Spleen (tissue), 11 donors: ENCODE measurements at regions not wholly inside any gene's neighbourhood (a gene's known extent, or its start where the extent isn't known, plus 50 kb on each side); places are given as distances from the start of the nearest gene placed in this dataset.

ENCODE experiments used
- DNase-seq: peaks from one replicate; pipeline ENCODE4 v3.0.0-alpha.2; 2020
- H3K27ac ChIP-seq, 8 donors: fragments of 200-600 bp; sonication (generic) in 7 of 8; 1 replicate in 4 of 8; 2 replicates in 4 of 8; pipeline versions ENCODE4 v1.5.0 to v1.8.0; 2016 to 2021; ENCODE audit warnings: inconsistent platforms in 4 of 8, mild to moderate bottlenecking in 4 of 8, moderate library complexity in 1 of 8
- H3K27me3 ChIP-seq, 7 donors: fragments of 200-600 bp; sonication (generic) in 6 of 7; replicated peaks in 1 of 7; 1 replicate in 4 of 7; 2 replicates in 3 of 7; pipeline versions ENCODE4 v1.5.0 to v1.8.0; 2016 to 2021; ENCODE audit warnings: inconsistent platforms in 3 of 7, mild to moderate bottlenecking in 1 of 7
- H3K36me3 ChIP-seq, 6 donors: fragments of 200-600 bp; sonication (generic) in 5 of 6; 1 replicate in 4 of 6; 2 replicates in 2 of 6; pipeline versions ENCODE4 v1.5.0 to v1.8.0; 2016 to 2021; ENCODE audit warnings: inconsistent platforms in 2 of 6
- H3K4me1 ChIP-seq, 6 donors: fragments of 200-600 bp; sonication (generic) in 5 of 6; 1 replicate in 3 of 6; 2 replicates in 3 of 6; pipeline versions ENCODE4 v1.5.0 to v1.8.0; 2016 to 2021; ENCODE audit warnings: inconsistent platforms in 3 of 6
- H3K4me3 ChIP-seq, 8 donors: fragments of 200-600 bp; sonication (generic) in 7 of 8; 1 replicate in 4 of 8; 2 replicates in 4 of 8; pipeline versions ENCODE4 v1.5.0 to v1.8.0; 2016 to 2021; ENCODE audit warnings: inconsistent platforms in 4 of 8, mild to moderate bottlenecking in 4 of 8, moderate library complexity in 2 of 8
- H3K9me3 ChIP-seq, 8 donors: fragments of 200-600 bp; sonication (generic) in 7 of 8; 1 replicate in 4 of 8; 2 replicates in 4 of 8; pipeline versions ENCODE4 v1.5.0 to v1.8.0; 2016 to 2021; ENCODE audit warnings: inconsistent platforms in 4 of 8
- CTCF ChIP-seq, 11 experiments: fragments of 200-600 bp in 7 of 11; fragments of 450-650 bp in 4 of 11; sonication (generic) in 4 of 11; IDR thresholded peaks in 8 of 11; conservative IDR thresholded peaks in 3 of 11; 1 replicate in 7 of 11; 2 replicates in 4 of 11; pipeline versions ENCODE4 v1.4.0 to v1.8.0; 2016 to 2021; ENCODE audit warnings: antibody characterized with exemption in 11 of 11, inconsistent platforms in 4 of 11, mild to moderate bottlenecking in 1 of 11
- POLR2A ChIP-seq, 3 donors: fragments of 450-650 bp; IDR thresholded peaks; one replicate each; pipeline ENCODE4 v1.5.1; 2017; ENCODE audit warnings: antibody characterized with exemption in 3 of 3, mild to moderate bottlenecking in 1 of 3
- POLR2AphosphoS5 ChIP-seq, 3 donors: sonication (generic); formaldehyde crosslinking; IDR thresholded peaks; one replicate each; pipeline ENCODE4 v1.5.1; 2017; ENCODE audit warnings: antibody characterized with exemption in 3 of 3
- WGBS, 5 donors: extraction: QIAGEN DNeasy Blood & Tissue Kit in 3 of 5; methylation state at CpG; one replicate each; pipeline versions ENCODE4 v1.1.5 to v1.1.7; 2013 to 2018; 5-methylcytosine and 5-hydroxymethylcytosine counted together
- intact Hi-C: fragments of 100-400 bp; cut with DNase I; formaldehyde crosslinking; loops from one replicate; pipeline ENCODE4 v1.15.0; 2023; ENCODE audit warnings: low total_unique reads
- donor health status: healthy with polysubstance abuse.
- donor health status: DM: no; HTN: no; CAD: no; lungs with moderate emphysema.
- donor health status: DM: no; HTN: no; CAD: no.
- donor health status: Bipolar disorder and iron deficiency.
- donor health status: healthy.
- donor health status: DM: no; HTN: no; CAD: no.
- donor health status: DM: yes; HTN: yes; CAD: no.

DNA sequence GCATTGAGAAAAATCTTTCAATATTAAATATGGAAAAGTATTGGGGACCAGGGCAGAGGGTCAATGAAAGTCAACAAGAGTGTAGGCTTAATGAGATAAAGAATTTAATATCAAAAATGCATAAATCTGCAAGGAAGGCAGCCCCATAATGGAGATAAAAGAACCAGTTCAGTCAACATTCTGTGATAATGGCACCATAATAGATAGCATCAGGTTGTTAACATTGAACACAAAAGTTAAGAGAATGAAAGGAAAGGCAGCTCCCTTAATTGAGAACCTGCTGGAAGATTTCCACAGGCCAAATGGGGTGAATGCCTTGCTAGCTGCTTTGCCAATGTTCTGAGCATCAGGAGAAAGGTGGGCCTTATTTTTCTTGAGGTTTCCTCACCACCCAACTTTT lies 60.4 kb upstream of the TMEM33 start:
- no peak overlapping the region for H3K4me3 ChIP-seq
- TF ChIP-seq POLR2A (IDR thresholded peaks at IDR 0.05) (no peak), CTCF (IDR thresholded peaks at IDR 0.05 in 8 of 11, conservative IDR thresholded peaks at IDR 0.05 in 3 of 11) (no peak), POLR2AphosphoS5 (IDR thresholded peaks at IDR 0.05) (no peak)
- no peak for DNase-seq
- H3K4me1 ChIP-seq: peaks cover 0 to 23% (median under 1%) of the 10 kb centered on the region in 6 donors
- H3K27me3 ChIP-seq: peaks cover 0 to 100% (median 83%) of the 10 kb centered on the region in 7 donors
- intact Hi-C loops: loop anchor here (10.0 kb wide), 1 partner anchor 610 kb away; no protein-coding TSS in a partner anchor
- no peak overlapping the region for H3K27ac ChIP-seq
- no peaks in the 10 kb centered on the region for H3K36me3 ChIP-seq
- H3K9me3 ChIP-seq: no peaks in the 10 kb centered on the region

GRCh38 chr4:41874398-41874797 lies 60.8 kb upstream of the TMEM33 start:
- WGBS, 5 donors: 32 to 53% (median 48%) methylated on average over 7 of the region's 7 CpGs
- Histone ChIP-seq H3K9me3 (no peaks in the 10 kb centered on the region), H3K27ac (no peak overlapping the region), H3K27me3 (peaks cover 0 to 100% (median 78%) of the 10 kb centered on the region in 7 donors), H3K4me3 (no peak overlapping the region), H3K4me1 (peaks cover 0 to 19% (median 0%) of the 10 kb centered on the region in 6 donors), H3K36me3 (no peaks in the 10 kb centered on the region)
- peak; percentile 50 for DNase-seq
- TF ChIP-seq POLR2A (IDR thresholded peaks at IDR 0.05) (no peak), POLR2AphosphoS5 (IDR thresholded peaks at IDR 0.05) (no peak)
- intact Hi-C loops: loop anchor here (10.0 kb wide), 1 partner anchor 610 kb away; no protein-coding TSS in a partner anchor

DNA sequence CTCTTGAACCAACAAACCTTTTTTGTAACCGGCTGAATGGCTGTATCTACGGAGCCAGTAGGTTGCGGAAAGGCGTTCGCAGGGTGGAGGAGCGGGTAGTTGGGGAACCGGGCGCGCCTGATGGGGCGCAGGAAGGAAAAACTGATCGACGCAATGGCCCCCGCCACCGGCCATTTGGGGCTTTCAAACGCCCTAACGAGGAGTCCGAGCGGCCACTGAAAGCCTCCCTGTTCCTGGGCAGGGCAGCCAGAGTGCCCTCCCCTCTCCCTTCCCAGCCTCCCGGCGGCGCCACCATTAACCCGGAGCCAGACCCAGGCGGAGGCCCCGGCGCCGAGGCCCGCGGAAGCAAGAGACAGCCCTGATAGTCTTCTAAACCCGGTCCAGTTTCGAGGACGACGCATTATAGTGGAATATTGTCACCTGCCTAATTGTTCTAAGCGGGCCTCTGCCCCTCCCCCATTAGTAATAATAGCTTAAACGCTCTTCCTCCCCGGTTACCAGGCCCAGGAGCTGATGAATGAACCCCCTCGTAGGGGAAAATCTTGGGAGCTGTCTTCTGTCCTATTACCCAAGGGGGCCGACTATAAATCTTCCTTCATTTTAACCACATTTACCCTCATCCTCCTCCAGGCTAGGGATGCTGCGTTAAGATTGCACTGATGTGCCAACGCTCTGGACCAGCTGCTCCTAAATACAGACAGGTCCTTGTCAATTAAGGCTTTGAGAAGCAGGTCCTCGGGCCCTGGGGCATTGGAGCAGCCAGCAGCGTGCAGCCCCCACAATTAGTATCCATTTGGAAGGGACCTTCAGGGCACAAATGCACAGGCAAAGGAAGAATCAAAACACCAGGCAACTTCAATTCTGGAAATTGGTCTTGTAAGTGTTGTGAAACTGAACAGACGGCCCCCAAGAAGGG lies 61.6 kb upstream of the TMEM33 start:
- Histone ChIP-seq H3K9me3 (no peaks in the 10 kb centered on the region), H3K4me3 (peak overlapping the region in 2 of 8 donors; percentile 9 to 14), H3K27me3 (peaks cover 0 to 99% (median 70%) of the 10 kb centered on the region in 7 donors), H3K27ac (no peak overlapping the region), H3K36me3 (no peaks in the 10 kb centered on the region), H3K4me1 (peaks cover 0 to 12% (median 0%) of the 10 kb centered on the region in 6 donors)
- TF ChIP-seq POLR2AphosphoS5 (IDR thresholded peaks at IDR 0.05) (no peak), CTCF (IDR thresholded peaks at IDR 0.05 in 8 of 11, conservative IDR thresholded peaks at IDR 0.05 in 3 of 11) (no peak), POLR2A (IDR thresholded peaks at IDR 0.05) (no peak)
- peak; percentile 57 for DNase-seq
- 7 to 24% (median 12%) methylated on average over 42 of the region's 42 CpGs for WGBS, 5 donors
- intact Hi-C loops: loop anchor here (10.0 kb wide), 1 partner anchor 609 kb away; no protein-coding TSS in a partner anchor

DNA sequence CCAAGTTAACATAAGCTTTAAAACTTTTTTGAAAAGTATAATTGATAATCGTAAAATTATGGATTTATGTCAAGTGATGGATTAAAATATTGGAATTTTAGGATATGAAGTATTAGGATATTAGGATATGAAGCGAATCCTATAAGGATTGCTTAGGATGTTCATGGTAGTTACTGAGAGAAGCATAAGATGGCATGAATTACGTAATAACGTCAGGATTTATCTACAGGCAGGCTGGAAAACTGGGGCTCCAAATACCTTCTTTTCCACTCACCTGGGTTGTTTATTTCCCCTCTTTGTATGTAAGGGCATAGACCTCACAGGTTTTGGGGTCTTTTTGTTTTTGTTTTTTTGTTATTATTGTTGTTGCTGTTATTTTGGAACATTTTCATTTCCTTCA lies 65.2 kb upstream of the TMEM33 start:
- Histone ChIP-seq H3K4me3 (no peak overlapping the region), H3K27me3 (peaks cover 0 to 96% (median 74%) of the 10 kb centered on the region in 7 donors), H3K27ac (no peak overlapping the region), H3K9me3 (no peaks in the 10 kb centered on the region), H3K36me3 (no peaks in the 10 kb centered on the region), H3K4me1 (peaks cover 2 to 30% (median 16%) of the 10 kb centered on the region in 6 donors)
- intact Hi-C loops: loop anchor here (10.0 kb wide), 1 partner anchor 605 kb away; no protein-coding TSS in a partner anchor
- WGBS, 5 donors: 60 to 72% (median 67%) methylated on average over 4 of the region's 4 CpGs
- TF ChIP-seq POLR2A (IDR thresholded peaks at IDR 0.05): no peak
- TF ChIP-seq CTCF (IDR thresholded peaks at IDR 0.05 in 8 of 11, conservative IDR thresholded peaks at IDR 0.05 in 3 of 11): no peak
- TF ChIP-seq POLR2AphosphoS5 (IDR thresholded peaks at IDR 0.05): no peak
- no peak for DNase-seq
